ENCODE measurements at regions not wholly inside any gene's neighbourhood (a gene's known extent, or its start where the extent isn't known, plus 50 kb on each side); places are given as distances from the start of the nearest gene placed in this dataset.

GRCh38 chr6:125423047-125423446 is 121.3 kb upstream of the HDDC2 start:
- no peak for TF ChIP-seq BHLHE40 (IDR thresholded peaks at IDR 0.05; ENCODE audit: low read length)
- no peak for TF ChIP-seq ZFX (CRISPR knock-in tag; IDR thresholded peaks at IDR 0.05)
- no peak for TF ChIP-seq ZNF134 (CRISPR knock-in tag; conservative IDR thresholded peaks at IDR 0.05)
- no peak for TF ChIP-seq MAFF (IDR thresholded peaks at IDR 0.05; ENCODE audit: low read length)
- TF ChIP-seq CTCF (IDR thresholded peaks at IDR 0.05 in 2 of 3, conservative IDR thresholded peaks at IDR 0.05 in 1 of 3; ENCODE audit: insufficient read depth in 2 of 3, low read depth in 1 of 3, low read length in 3 of 3): no peak
- no peak for TF ChIP-seq THAP12 (CRISPR knock-in tag; IDR thresholded peaks at IDR 0.05)
- TF ChIP-seq ZHX1 (conservative IDR thresholded peaks at IDR 0.05; ENCODE audit: low read length): no peak
- TF ChIP-seq ZFP91 (CRISPR knock-in tag; IDR thresholded peaks at IDR 0.05): no peak
- no peak for TF ChIP-seq REST (IDR thresholded peaks at IDR 0.05; ENCODE audit: borderline replicate concordance)
- no peak for TF ChIP-seq REST (CRISPR knock-in tag; IDR thresholded peaks at IDR 0.05; ENCODE audit: low read depth)
- no peak for TF ChIP-seq ZNF766 (CRISPR knock-in tag; conservative IDR thresholded peaks at IDR 0.05)
